K562 (cell line): ENCODE measurements at regions not wholly inside any gene's neighbourhood (a gene's known extent, or its start where the extent isn't known, plus 50 kb on each side); places are given as distances from the start of the nearest gene placed in this dataset.

Source experiments
- CHD2 ChIP-seq: IDR thresholded peaks from 2 replicates; pipeline ENCODE4 v1.6.1; 2011; ENCODE audit warnings: low read depth, low read length
- EZH2 ChIP-seq: IDR thresholded peaks from 2 replicates; pipeline ENCODE4 v1.6.1; 2012; ENCODE audit warnings: low read depth, mild to moderate bottlenecking, inconsistent platforms, low read length, borderline replicate concordance
- FOXK1 ChIP-seq: sonication (generic); formaldehyde crosslinking; IDR thresholded peaks from 2 replicates; pipeline ENCODE4 v1.8.0; 2022; ENCODE audit warnings: missing genetic modification reagents, mild to moderate bottlenecking, borderline replicate concordance
- JUND ChIP-seq, 2 experiments: IDR thresholded peaks; 2 replicates in 1 of 2; 3 replicates in 1 of 2; pipeline ENCODE4 v1.6.1; 2011; ENCODE audit warnings: borderline replicate concordance in 2 of 2, low read depth in 2 of 2, low read length in 2 of 2, improper control_type of control experiment in 1 of 2, missing biosample characterization in 1 of 2, missing genetic modification characterization in 1 of 2, missing genetic modification reagents in 1 of 2
- KAT2B ChIP-seq: IDR thresholded peaks from one replicate; pipeline ENCODE4 v1.6.1; 2012; ENCODE audit warnings: low read depth, mild to moderate bottlenecking, control low read depth, inconsistent platforms, low read length, moderate library complexity
- RBM39 ChIP-seq: fragments of 200-400 bp; formaldehyde crosslinking; optimal IDR thresholded peaks from 2 replicates; pipeline ENCODE3; 2018; ENCODE audit warnings: low read depth, low read length
- SMC3 ChIP-seq: conservative IDR thresholded peaks from 2 replicates; pipeline ENCODE4 v1.6.1; 2011; ENCODE audit warnings: low read depth, low read length, improper control_type of control experiment; ENCODE audit not compliant: insufficient read depth
- WHSC1 ChIP-seq: IDR thresholded peaks from one replicate; pipeline ENCODE4 v1.6.1; 2012; ENCODE audit warnings: low read length, control low read depth, inconsistent platforms
- ZNF668 ChIP-seq: fragments of 250-450 bp; sonication (Bioruptor Pico); IDR thresholded peaks from 2 replicates; pipeline ENCODE4 v1.8.0; 2022; ENCODE audit warnings: mild to moderate bottlenecking, inconsistent platforms

- TF ChIP-seq RBM39 (no peak), JUND (IDR thresholded peaks at IDR 0.05; ENCODE audit: borderline replicate concordance, low read depth, low read length) (no peak), JUND (tag; IDR thresholded peaks at IDR 0.05; ENCODE audit: borderline replicate concordance, low read depth, low read length) (no peak), CHD2 (no peak), EZH2 (no peak), FOXK1 (CRISPR knock-in tag) (no peak), KAT2B (no peak), WHSC1 (no peak), ZNF668 (CRISPR knock-in tag) (no peak), SMC3 (no peak)
Observed at GRCh38 chr4:114267976-114268375, 288.5 kb upstream of the ARSJ start.
